GM12878 (cell line): ENCODE measurements at regions not wholly inside any gene's neighbourhood (a gene's known extent, or its start where the extent isn't known, plus 50 kb on each side); places are given as distances from the start of the nearest gene placed in this dataset.

Experiments
- ATAC-seq: fragments of 200-7000 bp; cut with Tn5 transposase; 3 replicates; pipeline ENCODE4 v1.9.1; 2020; ENCODE audit warnings: mild to moderate bottlenecking, moderate library complexity
- BruUV-seq: library from RNA; stranded (reverse); fragments of 400-500 nt; replicated peaks from 2 replicates; lab custom pipeline; 2021; lab: Mats Ljungman, UMichigan
- CTCF ChIA-PET: fragments of 300-600 bp; sonication (Branson Sonifier 250); formaldehyde crosslinking; extraction: SDS; loops from one replicate; lab custom pipeline; 2021; ENCODE audit warnings: inconsistent platforms; lab: Yijun Ruan, JAX
- POLR2A ChIA-PET: fragments of 350-600 bp; formaldehyde crosslinking; extraction: SDS; loops from one replicate; lab custom pipeline; 2021; ENCODE audit warnings: inconsistent platforms; lab: Charles Lee
- RAD21 ChIA-PET: fragments of 300-600 bp; sonication (Branson Sonifier 250); formaldehyde crosslinking; loops from one replicate; lab custom pipeline; 2023; ENCODE audit warnings: antibody characterized with exemption; ENCODE audit not compliant: unreplicated experiment; lab: Charles Lee
- SMC1A ChIA-PET: fragments of 300-600 bp; sonication (Branson Sonifier 250); formaldehyde crosslinking; loops from one replicate; lab custom pipeline; 2023; ENCODE audit not compliant: unreplicated experiment, uncharacterized antibody; lab: Charles Lee
- DNase-seq: peaks from one replicate; pipeline ENCODE4 v3.0.0-alpha.2; 2011; ENCODE audit warnings: low read depth, low spot score
- FAIRE-seq: peaks from 3 replicates; lab custom pipeline; 2011; peaks lifted over from hg19 to GRCh38; lab: Jason Lieb, UNC
- H2AFZ ChIP-seq: 2 replicates; pipeline ENCODE4 v1.6.0; 2011; ENCODE audit warnings: low read depth, low read length, control low read depth; ENCODE audit not compliant: control insufficient read depth
- H3K27ac ChIP-seq: 2 replicates; pipeline ENCODE4 v1.5.1; 2011; ENCODE audit warnings: control low read depth; ENCODE audit not compliant: control insufficient read depth, insufficient read depth
- H3K27me3 ChIP-seq, 2 experiments: replicated peaks in 1 of 2; 2 replicates each; pipeline versions ENCODE4 v1.6.0 to v1.6.1; 2011; ENCODE audit warnings: low read length in 1 of 2; ENCODE audit not compliant: control insufficient read depth in 2 of 2, insufficient read depth in 2 of 2
- H3K36me3 ChIP-seq, 2 experiments: 2 replicates each; pipeline ENCODE4 v1.5.1; 2011; ENCODE audit warnings: low read length in 1 of 2; ENCODE audit not compliant: control insufficient read depth in 2 of 2, insufficient read depth in 2 of 2
- H3K4me1 ChIP-seq: 2 replicates; pipeline ENCODE4 v1.6.1; 2011; ENCODE audit warnings: mild to moderate bottlenecking, low read length, moderate library complexity, mixed read lengths; ENCODE audit not compliant: control insufficient read depth, insufficient read depth
- H3K4me2 ChIP-seq: 2 replicates; pipeline ENCODE4 v1.6.0; 2011; ENCODE audit warnings: control low read depth; ENCODE audit not compliant: control insufficient read depth, insufficient read depth
- H3K4me3 ChIP-seq: fragments of 200-600 bp; sonication (generic); 2 replicates; pipeline ENCODE4 v1.5.1; 2016
- H3K79me2 ChIP-seq: 2 replicates; pipeline ENCODE4 v1.6.0; 2011; ENCODE audit warnings: low read length; ENCODE audit not compliant: control insufficient read depth, insufficient read depth
- H3K9ac ChIP-seq: 2 replicates; pipeline ENCODE4 v1.8.0; 2011; ENCODE audit warnings: low read length, control low read depth, mixed read lengths; ENCODE audit not compliant: control insufficient read depth, insufficient read depth
- H3K9me3 ChIP-seq: replicated peaks from 3 replicates; pipeline ENCODE4 v1.5.1; 2011; ENCODE audit warnings: mild to moderate bottlenecking, low read length; ENCODE audit not compliant: control insufficient read depth, insufficient read depth
- H4K20me1 ChIP-seq: 2 replicates; pipeline ENCODE4 v1.6.0; 2011; ENCODE audit not compliant: control insufficient read depth, insufficient read depth
- BRCA1 ChIP-seq: IDR thresholded peaks from 2 replicates; pipeline ENCODE4 v1.6.1; 2011; ENCODE audit warnings: low read depth, low read length, improper control_type of control experiment
- PAX8 ChIP-seq: fragments of 450-650 bp; IDR thresholded peaks from 2 replicates; pipeline ENCODE4 v1.6.1; 2017; ENCODE audit warnings: mild to moderate bottlenecking, moderate library complexity
- PRDM15 ChIP-seq: fragments of 450-650 bp; formaldehyde crosslinking; IDR thresholded peaks from 2 replicates; pipeline ENCODE4 v1.4.0; 2020; ENCODE audit warnings: mild to moderate bottlenecking, moderate library complexity
- RFX5 ChIP-seq: IDR thresholded peaks from 2 replicates; pipeline ENCODE4 v1.6.1; 2011; ENCODE audit warnings: low read depth, low read length, improper control_type of control experiment
- SUZ12 ChIP-seq: fragments of 200-600 bp; sonication (generic); IDR thresholded peaks from one replicate; pipeline ENCODE4 v1.6.1; 2018; ENCODE audit warnings: antibody characterized with exemption, mild to moderate bottlenecking; ENCODE audit not compliant: unreplicated experiment
- WGBS: methylation state at CpG from one replicate; pipeline ENCODE4 v1.1.6; 2016; ENCODE audit warnings: low lambda C conversion rate; ENCODE audit not compliant: insufficient replicate concordance, insufficient coverage; ENCODE audit errors: missing lambda C conversion rate; 5-methylcytosine and 5-hydroxymethylcytosine counted together
- in situ Hi-C: fragments of 300-500 bp; cut with MboI; formaldehyde crosslinking; loops from 9 replicates; pipeline ENCODE4 v1.14.3; 2018; ENCODE audit warnings: mixed read lengths
- intact Hi-C: fragments of 100-400 bp; cut with micrococcal nuclease; formaldehyde crosslinking; loops from one replicate; pipeline ENCODE4 v1.14.2; 2022; ENCODE audit not compliant: unreplicated experiment

- in situ Hi-C loops, result no loop called here
These were observed 510.6 kb downstream of the XIRP2 start for GRCh38 chr2:167398873-167399272.

More at GRCh38 chr2:167398873-167399272, 510.6 kb downstream of the XIRP2 start:
- Histone ChIP-seq H3K4me3 (no peak overlapping the region), H3K4me1 (no peaks in the 10 kb centered on the region), H3K27me3 (no peaks in the 10 kb centered on the region), H3K4me2 (no peak overlapping the region), H3K9ac (no peak overlapping the region), H3K27ac (no peak overlapping the region), H3K9me3 (no peaks in the 10 kb centered on the region), H3K36me3 (no peaks in the 10 kb centered on the region), H4K20me1 (no peaks in the 10 kb centered on the region), H3K79me2 (no peaks in the 10 kb centered on the region), H2AFZ (no peak overlapping the region)
- intact Hi-C loops, result no loop called here
- ChIA-PET POLR2A (no interaction called here), SMC1A (no interaction called here), RAD21 (no interaction called here), CTCF (no interaction called here)
- 11% methylated on average over 3 of the region's 3 CpGs for WGBS
- BruUV-seq, result no TSS peak
- FAIRE-seq, result no peak
- no peak for ATAC-seq
- TF ChIP-seq PRDM15 (CRISPR knock-in tag) (no peak), SUZ12 (no peak), RFX5 (no peak), PAX8 (no peak), BRCA1 (no peak)
- DNase-seq, result no peak
